ENCODE measurements at regions not wholly inside any gene's neighbourhood (a gene's known extent, or its start where the extent isn't known, plus 50 kb on each side); places are given as distances from the start of the nearest gene placed in this dataset.

DNA sequence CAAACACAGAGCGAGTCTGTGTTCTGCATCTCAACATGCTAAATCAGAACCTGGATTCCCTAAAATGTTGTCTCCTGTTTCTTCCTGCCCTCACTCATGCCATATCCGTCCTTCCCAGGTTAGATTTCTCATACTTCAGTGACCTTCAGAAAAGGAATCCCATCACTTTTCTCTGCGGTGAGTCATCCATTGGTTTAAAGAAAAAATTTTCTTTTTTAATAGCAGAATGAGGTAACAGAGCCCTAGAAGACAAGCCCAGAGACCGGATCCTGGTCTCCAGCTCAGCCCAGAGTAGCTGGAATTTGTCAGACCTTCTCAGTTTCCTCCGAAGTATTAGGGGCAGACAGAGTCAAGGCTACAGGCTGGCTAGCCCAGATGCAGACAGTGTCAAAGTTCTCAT, 143.2 kb upstream of the DMRT1 start:
- Histone ChIP-seq H3K27ac (replicated peaks; ENCODE audit: low read length) (no peak overlapping the region), H3K4ac (ENCODE audit: low read length) (peak overlapping the region; percentile 70), H3K27me3 (ENCODE audit: control insufficient read depth in 3 of 3, insufficient read depth in 3 of 3, low read depth in 1 of 3, low read length in 3 of 3) (no peaks in the 10 kb centered on the region), H3K9ac (ENCODE audit: low read depth, low read length, poor library complexity) (no peak overlapping the region), H3K4me1 (ENCODE audit: control insufficient read depth in 2 of 2, insufficient read depth in 1 of 2, low read depth in 1 of 2, low read length in 2 of 2) (peaks cover 9 to 15% of the 10 kb centered on the region in 2 donors), H3K4me3 (ENCODE audit: low read length in 2 of 2) (no peak overlapping the region), H2AFZ (ENCODE audit: low read length) (no peak overlapping the region), H3K36me3 (replicated peaks in 1 of 2; ENCODE audit: control insufficient read depth in 2 of 2, insufficient read depth in 2 of 2, low read length in 2 of 2) (no peaks in the 10 kb centered on the region), H2AK5ac (ENCODE audit: low read depth, low read length) (no peak overlapping the region), H3K23ac (ENCODE audit: low read depth, low read length, poor library complexity) (no peak overlapping the region), H3K4me2 (ENCODE audit: insufficient read depth, low read length, poor library complexity, severe bottlenecking) (no peak overlapping the region), H2BK120ac (ENCODE audit: low read depth, low read length) (no peak overlapping the region), H3K79me1 (ENCODE audit: low read depth, low read length) (peaks cover 1% of the 10 kb centered on the region), H2BK5ac (ENCODE audit: low read length) (no peak overlapping the region), H3K14ac (ENCODE audit: low read length) (no peak overlapping the region), H3K9me3 (replicated peaks in 1 of 2; ENCODE audit: control insufficient read depth in 2 of 2, insufficient read depth in 1 of 2, low read depth in 1 of 2, low read length in 2 of 2) (no peaks in the 10 kb centered on the region), H3K18ac (ENCODE audit: low read length) (no peak overlapping the region), H4K91ac (ENCODE audit: low read depth, low read length, poor library complexity) (no peak overlapping the region), H2BK15ac (ENCODE audit: low read length) (no peak overlapping the region), H2BK12ac (ENCODE audit: low read length) (no peak overlapping the region), H4K8ac (ENCODE audit: low read depth, low read length) (no peak overlapping the region)
- DNase-seq (ENCODE audit: low spot score) = no peak
- WGBS, 2 donors (ENCODE audit: extremely low coverage in 2 of 2, insufficient read length in 2 of 2, insufficient replicate concordance in 1 of 2) = no CpG with 5 or more reads among the region's 5 CpGs

DNA sequence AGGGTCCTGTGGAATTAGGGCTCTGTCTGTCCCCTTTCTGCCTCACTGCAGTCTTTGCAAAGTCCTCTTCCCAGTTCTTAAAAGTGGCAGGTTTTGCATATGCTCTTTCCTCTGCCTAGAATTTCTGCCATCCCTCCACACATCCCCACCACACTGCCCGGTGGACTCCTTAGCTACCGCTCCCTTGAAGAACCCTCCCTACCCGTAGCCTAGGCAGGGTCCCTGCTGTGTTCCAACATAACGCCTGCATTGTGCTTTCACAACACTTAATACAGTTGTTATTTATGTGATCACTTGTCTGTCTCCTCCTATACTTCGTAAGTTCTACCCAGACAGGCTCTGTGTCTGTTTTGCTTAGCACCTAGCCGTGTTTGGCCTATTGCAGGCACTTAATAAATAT, 142.5 kb upstream of the DMRT1 start:
- DNase-seq (ENCODE audit: low spot score) = no peak
- Histone ChIP-seq H4K91ac (ENCODE audit: low read depth, low read length, poor library complexity) (no peak overlapping the region), H3K14ac (ENCODE audit: low read length) (no peak overlapping the region), H2BK12ac (ENCODE audit: low read length) (no peak overlapping the region), H3K4me1 (ENCODE audit: control insufficient read depth in 2 of 2, insufficient read depth in 1 of 2, low read depth in 1 of 2, low read length in 2 of 2) (peaks cover 5 to 9% of the 10 kb centered on the region in 2 donors), H2BK120ac (ENCODE audit: low read depth, low read length) (no peak overlapping the region), H3K23ac (ENCODE audit: low read depth, low read length, poor library complexity) (no peak overlapping the region), H2BK15ac (ENCODE audit: low read length) (no peak overlapping the region), H2AK5ac (ENCODE audit: low read depth, low read length) (no peak overlapping the region), H2AFZ (ENCODE audit: low read length) (no peak overlapping the region), H3K4me3 (ENCODE audit: low read length in 2 of 2) (no peak overlapping the region), H3K9me3 (replicated peaks in 1 of 2; ENCODE audit: control insufficient read depth in 2 of 2, insufficient read depth in 1 of 2, low read depth in 1 of 2, low read length in 2 of 2) (no peaks in the 10 kb centered on the region), H3K27ac (replicated peaks; ENCODE audit: low read length) (no peak overlapping the region), H3K18ac (ENCODE audit: low read length) (no peak overlapping the region), H3K79me1 (ENCODE audit: low read depth, low read length) (peaks cover 1% of the 10 kb centered on the region), H2BK5ac (ENCODE audit: low read length) (no peak overlapping the region), H3K27me3 (ENCODE audit: control insufficient read depth in 3 of 3, insufficient read depth in 3 of 3, low read depth in 1 of 3, low read length in 3 of 3) (no peaks in the 10 kb centered on the region), H3K4me2 (ENCODE audit: insufficient read depth, low read length, poor library complexity, severe bottlenecking) (no peak overlapping the region), H3K36me3 (replicated peaks in 1 of 2; ENCODE audit: control insufficient read depth in 2 of 2, insufficient read depth in 2 of 2, low read length in 2 of 2) (no peaks in the 10 kb centered on the region), H3K4ac (ENCODE audit: low read length) (no peak overlapping the region), H4K8ac (ENCODE audit: low read depth, low read length) (no peak overlapping the region), H3K9ac (ENCODE audit: low read depth, low read length, poor library complexity) (no peak overlapping the region)
- no CpG with 5 or more reads among the region's 6 CpGs for WGBS, 2 donors (ENCODE audit: extremely low coverage in 2 of 2, insufficient read length in 2 of 2, insufficient replicate concordance in 1 of 2)

DNA sequence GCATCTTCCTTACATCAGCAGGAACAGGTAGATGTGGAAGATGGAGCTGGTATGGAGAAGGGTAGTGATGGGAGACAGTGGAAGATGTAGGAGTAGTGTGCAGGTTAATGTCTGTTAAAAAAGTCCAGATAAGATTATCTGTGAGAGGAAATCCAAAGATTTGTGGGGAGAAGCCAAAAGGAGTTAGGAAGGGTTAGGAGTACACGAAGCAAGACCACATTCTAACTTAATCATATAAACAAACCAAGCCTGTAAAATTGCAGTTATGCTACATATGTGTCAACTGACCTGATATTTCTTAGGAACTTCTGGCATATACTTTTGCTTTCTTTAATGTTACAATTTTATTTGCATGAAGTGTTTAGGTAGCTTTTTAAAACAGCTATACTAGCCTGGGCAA, 142.1 kb upstream of the DMRT1 start:
- Histone ChIP-seq H3K18ac (ENCODE audit: low read length) (no peak overlapping the region), H3K79me1 (ENCODE audit: low read depth, low read length) (peaks cover 1% of the 10 kb centered on the region), H2BK12ac (ENCODE audit: low read length) (no peak overlapping the region), H3K27ac (replicated peaks; ENCODE audit: low read length) (no peak overlapping the region), H3K9ac (ENCODE audit: low read depth, low read length, poor library complexity) (no peak overlapping the region), H3K23ac (ENCODE audit: low read depth, low read length, poor library complexity) (no peak overlapping the region), H3K4me1 (ENCODE audit: control insufficient read depth in 2 of 2, insufficient read depth in 1 of 2, low read depth in 1 of 2, low read length in 2 of 2) (peaks cover 3 to 5% of the 10 kb centered on the region in 2 donors), H3K36me3 (replicated peaks in 1 of 2; ENCODE audit: control insufficient read depth in 2 of 2, insufficient read depth in 2 of 2, low read length in 2 of 2) (no peaks in the 10 kb centered on the region), H2AK5ac (ENCODE audit: low read depth, low read length) (no peak overlapping the region), H4K8ac (ENCODE audit: low read depth, low read length) (no peak overlapping the region), H2BK5ac (ENCODE audit: low read length) (no peak overlapping the region), H3K4me3 (ENCODE audit: low read length in 2 of 2) (no peak overlapping the region), H3K4me2 (ENCODE audit: insufficient read depth, low read length, poor library complexity, severe bottlenecking) (no peak overlapping the region), H3K14ac (ENCODE audit: low read length) (no peak overlapping the region), H3K9me3 (replicated peaks in 1 of 2; ENCODE audit: control insufficient read depth in 2 of 2, insufficient read depth in 1 of 2, low read depth in 1 of 2, low read length in 2 of 2) (no peaks in the 10 kb centered on the region), H4K91ac (ENCODE audit: low read depth, low read length, poor library complexity) (no peak overlapping the region), H2AFZ (ENCODE audit: low read length) (no peak overlapping the region), H3K4ac (ENCODE audit: low read length) (no peak overlapping the region), H3K27me3 (ENCODE audit: control insufficient read depth in 3 of 3, insufficient read depth in 3 of 3, low read depth in 1 of 3, low read length in 3 of 3) (no peaks in the 10 kb centered on the region), H2BK15ac (ENCODE audit: low read length) (no peak overlapping the region), H2BK120ac (ENCODE audit: low read depth, low read length) (no peak overlapping the region)
- DNase-seq (ENCODE audit: low spot score) = no peak
- WGBS, 2 donors (ENCODE audit: extremely low coverage in 2 of 2, insufficient read length in 2 of 2, insufficient replicate concordance in 1 of 2) = no CpG with 5 or more reads among the region's 1 CpG

DNA sequence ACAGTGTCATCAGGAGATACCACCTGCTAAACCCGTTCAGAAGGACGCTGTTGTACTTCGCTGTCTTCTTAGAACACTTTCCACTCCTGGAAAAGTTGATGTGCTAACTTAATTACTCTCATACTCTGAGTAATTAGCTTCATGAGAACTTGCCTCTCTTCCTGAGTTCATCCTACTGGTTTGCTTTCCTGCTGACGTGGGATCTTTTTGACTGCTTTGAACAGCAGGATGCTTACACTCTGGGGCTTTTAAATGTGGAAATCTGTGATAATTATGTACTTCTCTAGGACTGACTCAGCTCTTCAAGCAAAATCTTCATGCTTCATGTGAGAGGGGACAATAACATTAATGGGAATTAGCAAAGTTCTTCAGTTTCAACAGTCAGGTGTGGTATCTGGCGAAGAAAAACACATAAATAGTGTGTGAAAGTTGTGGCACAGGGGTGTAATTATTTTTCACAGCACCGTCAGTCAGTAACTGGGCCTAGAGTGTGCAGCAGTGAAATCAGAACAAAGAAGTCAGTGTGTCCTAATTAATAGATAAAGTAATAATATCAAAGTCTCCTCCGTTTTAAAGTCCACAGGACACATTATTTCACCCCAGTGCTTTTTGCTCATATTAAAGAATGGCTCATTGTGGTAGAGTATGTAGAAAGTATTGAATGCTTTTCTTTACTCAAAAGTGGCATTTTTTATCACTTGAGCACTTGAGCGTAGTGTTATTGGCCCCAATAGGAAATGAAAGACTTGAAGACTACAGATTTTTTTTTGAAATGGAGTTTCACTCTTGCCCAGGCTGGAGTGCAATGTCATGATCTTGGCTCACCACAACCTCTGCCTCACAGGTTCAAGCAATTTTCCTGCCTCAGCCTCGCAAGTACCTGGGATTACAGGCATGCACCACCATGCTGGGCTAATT, 140.9 kb upstream of the DMRT1 start:
- Histone ChIP-seq H3K4me3 (ENCODE audit: low read length in 2 of 2) (no peak overlapping the region), H4K8ac (ENCODE audit: low read depth, low read length) (no peak overlapping the region), H3K9me3 (replicated peaks in 1 of 2; ENCODE audit: control insufficient read depth in 2 of 2, insufficient read depth in 1 of 2, low read depth in 1 of 2, low read length in 2 of 2) (no peaks in the 10 kb centered on the region), H3K27me3 (ENCODE audit: control insufficient read depth in 3 of 3, insufficient read depth in 3 of 3, low read depth in 1 of 3, low read length in 3 of 3) (no peaks in the 10 kb centered on the region), H2BK12ac (ENCODE audit: low read length) (no peak overlapping the region), H2AFZ (ENCODE audit: low read length) (no peak overlapping the region), H3K23ac (ENCODE audit: low read depth, low read length, poor library complexity) (no peak overlapping the region), H3K4ac (ENCODE audit: low read length) (no peak overlapping the region), H3K27ac (replicated peaks; ENCODE audit: low read length) (no peak overlapping the region), H2BK5ac (ENCODE audit: low read length) (no peak overlapping the region), H3K18ac (ENCODE audit: low read length) (no peak overlapping the region), H3K79me1 (ENCODE audit: low read depth, low read length) (peaks cover 1% of the 10 kb centered on the region), H3K14ac (ENCODE audit: low read length) (no peak overlapping the region), H4K91ac (ENCODE audit: low read depth, low read length, poor library complexity) (no peak overlapping the region), H2BK120ac (ENCODE audit: low read depth, low read length) (no peak overlapping the region), H3K4me1 (ENCODE audit: control insufficient read depth in 2 of 2, insufficient read depth in 1 of 2, low read depth in 1 of 2, low read length in 2 of 2) (no peaks in the 10 kb centered on the region), H2BK15ac (ENCODE audit: low read length) (no peak overlapping the region), H3K4me2 (ENCODE audit: insufficient read depth, low read length, poor library complexity, severe bottlenecking) (no peak overlapping the region), H2AK5ac (ENCODE audit: low read depth, low read length) (no peak overlapping the region), H3K9ac (ENCODE audit: low read depth, low read length, poor library complexity) (no peak overlapping the region), H3K36me3 (replicated peaks in 1 of 2; ENCODE audit: control insufficient read depth in 2 of 2, insufficient read depth in 2 of 2, low read length in 2 of 2) (no peaks in the 10 kb centered on the region)
- WGBS, 2 donors (ENCODE audit: extremely low coverage in 2 of 2, insufficient read length in 2 of 2, insufficient replicate concordance in 1 of 2) = no CpG with 5 or more reads among the region's 9 CpGs
- no peak for DNase-seq (ENCODE audit: low spot score)

Data from neuronal stem cell (in vitro differentiated cells).